HG03045 (cell line): ENCODE measurements at regions not wholly inside any gene's neighbourhood (a gene's known extent, or its start where the extent isn't known, plus 50 kb on each side); places are given as distances from the start of the nearest gene placed in this dataset.

Experiments
- ATAC-seq: cut with Tn5 transposase; IDR thresholded peaks from one replicate; pipeline ENCODE4 v1.9.1; 2021; ENCODE audit warnings: mild to moderate bottlenecking, moderate library complexity; ENCODE audit not compliant: unreplicated experiment

DNA sequence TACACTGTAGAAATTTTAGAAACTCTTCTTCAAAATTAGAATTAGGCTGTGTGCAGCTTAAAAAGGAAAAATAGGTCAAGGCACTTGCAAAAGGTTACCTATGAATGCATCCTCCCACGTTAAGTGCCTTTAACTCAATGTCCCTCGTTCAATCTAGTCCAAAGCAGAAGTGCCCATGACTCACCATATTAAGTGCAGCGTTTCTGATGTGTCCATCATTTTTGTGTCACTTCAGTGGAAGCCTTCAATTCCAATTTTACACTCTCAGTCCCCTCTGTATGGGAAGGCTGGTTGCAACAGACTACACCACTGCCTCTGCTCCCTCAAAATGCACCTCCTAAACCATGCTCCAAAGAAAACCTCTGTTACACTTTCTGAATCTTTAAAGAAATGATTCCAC lies 53.4 kb downstream of the FOXB1 start:
- no peak for ATAC-seq

DNA sequence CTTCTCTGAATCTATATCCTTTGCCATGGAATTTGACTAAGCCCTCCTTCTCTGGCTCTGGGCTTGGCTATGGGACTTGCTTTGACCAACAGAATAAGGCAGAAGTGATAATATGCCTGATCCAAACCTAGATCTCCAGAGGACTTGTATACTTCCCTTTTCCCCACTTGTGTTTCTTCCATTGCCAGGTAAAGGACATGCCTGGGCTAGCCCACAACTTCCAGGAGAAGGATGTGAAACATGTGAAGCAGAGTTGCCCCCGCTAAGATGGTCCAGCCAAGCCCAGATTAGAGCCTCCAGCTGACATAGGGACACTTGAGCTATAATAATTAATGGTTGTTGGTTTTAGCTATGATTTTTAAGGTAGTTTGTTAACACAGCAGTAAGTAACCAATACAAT lies 55.1 kb downstream of the FOXB1 start:
- no peak for ATAC-seq

DNA sequence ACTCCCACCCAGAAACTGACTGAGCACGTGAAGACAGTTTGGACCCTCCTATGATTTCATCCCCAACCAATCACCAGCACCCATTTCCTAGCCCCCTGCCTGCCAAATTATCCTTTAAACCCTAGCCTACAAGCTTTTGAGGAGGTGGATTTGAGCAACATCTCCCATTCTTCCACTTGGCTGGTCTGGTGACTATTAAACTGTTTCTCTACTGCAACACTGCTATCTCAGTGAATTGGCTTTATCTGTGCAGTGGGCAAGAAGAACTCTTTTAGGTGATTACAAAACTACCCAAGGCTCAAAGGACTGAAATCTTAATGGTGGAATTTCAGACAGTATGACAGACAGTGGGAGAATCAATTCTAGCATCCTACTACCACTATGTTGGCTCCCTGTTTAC lies 57.6 kb downstream of the FOXB1 start:
- ATAC-seq: no peak

DNA sequence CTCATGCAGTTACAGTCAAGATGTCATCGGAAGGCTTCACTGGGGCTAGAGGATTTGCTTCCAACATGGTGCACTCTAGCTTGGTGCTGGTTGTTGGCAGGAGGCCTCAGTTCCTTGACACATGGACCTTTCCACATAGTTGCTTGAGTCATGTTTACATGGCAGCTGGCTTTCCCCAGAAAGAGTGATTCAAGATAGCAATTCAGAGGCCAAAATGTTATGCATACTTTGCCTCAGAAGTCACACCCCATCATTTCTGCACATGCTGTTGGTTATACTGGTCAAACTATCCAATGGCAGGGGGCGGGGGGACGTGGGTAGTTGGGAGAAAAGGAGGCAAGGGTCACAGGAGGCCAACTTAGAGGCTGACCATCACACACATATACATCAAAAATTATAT lies 58.7 kb downstream of the FOXB1 start:
- ATAC-seq: no peak

DNA sequence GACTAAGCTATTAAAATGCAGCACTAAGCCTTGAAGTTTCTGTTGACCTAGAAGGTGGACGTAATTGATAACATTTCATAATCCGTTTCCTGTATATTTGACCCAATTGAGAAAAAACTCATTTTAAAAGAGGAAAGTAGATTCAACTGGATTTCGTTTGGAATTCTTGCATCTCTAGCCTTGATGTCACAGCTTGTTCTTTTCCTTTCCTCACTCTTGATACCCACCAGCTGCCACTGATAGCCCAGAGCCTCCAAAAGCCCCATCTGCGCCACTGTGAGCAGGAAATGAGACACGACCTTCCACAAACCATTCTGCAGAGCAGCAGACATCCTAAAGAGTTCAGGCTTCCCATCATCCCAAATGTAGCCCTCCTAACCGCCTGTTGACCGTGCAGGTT lies 61.8 kb downstream of the FOXB1 start:
- ATAC-seq: no peak

DNA sequence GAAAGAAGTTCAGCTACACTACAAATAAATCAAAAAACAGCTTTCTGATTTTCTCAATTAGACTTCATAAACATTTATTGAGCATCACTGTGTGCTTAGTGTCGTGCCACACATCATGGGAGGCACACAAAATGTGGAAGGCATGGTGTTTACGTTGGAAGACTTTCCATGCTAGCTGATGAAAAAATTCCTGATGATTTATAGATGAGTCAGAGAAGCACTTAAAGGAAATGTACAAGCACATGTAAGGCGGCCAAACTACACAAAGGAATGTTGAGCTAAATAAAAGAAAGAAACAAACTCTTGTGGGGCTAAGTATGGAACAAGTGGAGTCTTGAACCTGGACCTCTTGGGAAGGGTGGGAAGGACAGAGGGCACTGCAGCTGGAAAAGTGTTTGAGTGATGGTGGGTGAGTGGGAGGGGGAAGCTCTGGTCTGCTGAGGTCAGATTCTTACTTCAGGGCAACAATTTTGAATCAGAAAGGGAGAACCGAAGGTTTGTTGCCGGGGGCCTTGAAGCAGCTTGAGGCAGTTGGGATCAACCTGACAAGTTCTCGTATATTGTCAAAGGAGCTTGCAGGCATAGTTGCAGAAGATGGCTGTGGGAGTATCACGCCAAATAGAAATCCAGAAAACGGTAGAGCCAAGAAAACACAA lies 66.9 kb downstream of the FOXB1 start:
- ATAC-seq: no peak

DNA sequence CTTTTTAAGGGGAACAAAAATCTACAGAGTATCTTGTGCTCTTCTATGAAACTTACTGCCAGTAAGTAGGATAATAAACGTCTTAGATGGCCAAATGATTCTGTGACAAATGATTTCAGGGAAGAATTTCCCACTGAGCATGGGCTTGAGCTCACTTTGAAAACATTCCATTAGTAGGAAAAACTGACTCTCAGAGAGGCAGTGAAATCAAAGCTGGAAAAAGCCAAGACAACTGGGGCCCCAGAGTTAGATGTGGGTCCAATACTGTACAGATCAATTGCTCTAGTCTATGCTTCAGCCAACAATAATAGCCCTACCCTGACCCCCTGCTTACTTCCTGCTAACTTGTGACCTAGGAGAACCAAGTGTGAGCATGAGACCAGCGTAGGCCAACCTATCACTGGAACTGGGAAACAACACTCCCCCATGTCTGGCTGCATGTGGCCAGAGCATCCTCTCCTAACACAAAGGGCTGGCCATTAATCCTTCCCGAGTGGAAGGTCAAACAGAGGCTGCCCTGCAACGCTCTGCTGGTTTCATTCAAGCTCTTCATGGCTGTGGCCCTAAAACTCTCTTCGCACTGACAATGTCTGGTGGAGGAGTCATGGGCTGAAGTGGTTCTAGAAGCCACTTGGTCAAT lies 68.8 kb downstream of the FOXB1 start:
- no peak for ATAC-seq

DNA sequence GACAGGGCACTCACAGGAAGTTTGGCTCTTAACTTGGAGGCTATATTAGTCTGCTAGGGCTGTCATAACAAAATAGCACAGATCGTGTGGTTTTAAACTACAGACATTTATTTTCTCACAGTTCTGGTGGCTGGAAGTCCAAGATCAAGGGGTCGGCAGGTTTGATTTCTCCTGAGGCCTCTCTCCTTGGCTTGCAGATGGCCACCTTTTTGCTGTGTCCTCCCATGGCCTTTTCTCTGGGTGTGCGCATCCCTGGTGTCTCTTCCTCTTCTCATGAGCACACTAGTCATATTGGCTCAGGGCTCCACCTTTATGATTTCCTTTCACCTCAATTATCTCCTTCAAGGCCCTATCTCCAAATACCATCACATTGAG lies 69.3 kb downstream of the FOXB1 start:
- no peak for ATAC-seq

DNA sequence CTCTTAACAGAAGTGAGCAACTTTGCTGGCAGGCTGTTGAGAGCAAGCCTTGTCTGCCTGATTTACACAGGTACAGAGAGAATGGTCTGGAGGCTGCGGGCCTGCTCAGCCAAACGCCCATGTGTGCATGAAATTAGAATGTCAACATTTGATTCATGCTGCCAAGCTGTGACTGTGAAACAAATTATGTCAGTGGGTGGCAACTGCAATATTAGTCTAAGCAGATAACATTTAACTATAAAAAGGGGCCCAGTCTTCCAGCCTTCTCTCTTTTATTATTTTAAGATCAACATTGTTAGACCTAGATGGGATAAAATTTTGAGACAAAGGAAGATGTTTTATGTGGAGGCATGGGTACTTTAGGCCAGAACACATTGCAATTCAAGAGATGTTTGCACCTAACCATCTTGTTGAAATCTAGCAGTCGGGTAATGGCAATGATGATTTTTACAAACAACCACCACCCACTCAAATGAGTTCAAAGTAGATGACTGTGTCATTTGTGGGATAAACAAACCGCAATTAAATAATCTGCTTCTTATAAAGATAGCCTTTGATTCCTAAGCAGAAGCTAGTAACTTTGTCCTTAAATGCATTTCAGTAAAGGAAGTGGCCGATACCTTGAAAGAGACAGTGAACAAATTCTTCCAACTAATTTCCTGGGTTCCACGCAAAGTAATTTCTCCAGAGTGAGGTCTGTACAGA lies 70.2 kb downstream of the FOXB1 start:
- ATAC-seq: no peak

DNA sequence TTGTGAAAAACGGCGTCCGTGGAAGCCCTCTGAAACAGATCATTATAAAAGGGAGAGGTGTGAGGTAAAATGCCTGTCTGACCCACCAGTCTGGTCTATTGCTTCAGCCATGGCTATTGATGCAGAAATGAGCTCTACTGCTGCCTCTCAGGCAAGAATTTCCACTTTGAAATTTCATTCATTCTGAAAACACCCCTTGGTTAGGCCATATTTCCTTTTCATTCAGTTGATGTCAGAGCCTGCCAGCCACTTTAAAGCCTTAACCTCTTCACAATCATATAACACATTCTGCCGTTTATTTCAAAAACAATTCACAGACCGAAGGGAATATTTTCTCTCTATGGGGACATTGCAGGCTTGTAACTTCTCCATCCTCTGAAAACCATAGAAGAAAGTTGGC lies 71.9 kb downstream of the FOXB1 start:
- no peak for ATAC-seq

DNA sequence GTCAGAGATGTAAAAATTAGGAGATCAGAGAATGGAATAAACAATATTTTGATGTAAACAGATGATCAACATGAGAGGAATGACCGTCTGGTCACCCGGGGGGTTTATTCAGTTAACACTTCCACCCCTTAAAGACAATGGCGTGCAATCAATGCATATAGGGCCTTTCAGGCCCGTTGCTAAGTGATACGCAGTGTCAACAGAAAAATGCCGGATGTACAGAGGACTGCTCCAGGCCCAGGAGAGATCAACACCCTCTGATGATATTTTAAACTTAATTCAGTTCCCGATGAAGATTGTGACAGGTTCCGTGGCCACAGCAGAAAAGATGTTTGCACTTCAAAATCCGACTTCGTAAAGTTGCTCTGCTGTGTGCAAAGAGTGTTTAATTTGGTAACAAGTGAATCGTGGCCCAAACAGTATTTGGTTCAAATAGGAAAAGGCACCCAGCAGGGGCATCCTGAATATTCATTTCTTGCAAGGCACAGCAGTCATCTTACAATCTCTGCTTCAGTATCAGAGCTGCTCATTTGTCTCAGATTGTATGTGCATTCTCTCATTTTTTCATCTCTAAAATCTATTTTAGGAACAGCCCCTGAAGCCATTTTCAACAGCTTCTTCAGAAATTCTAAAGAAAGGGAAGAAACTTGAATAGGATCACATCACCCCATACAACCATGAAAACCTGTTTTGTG lies 72.6 kb downstream of the FOXB1 start:
- ATAC-seq: no peak

DNA sequence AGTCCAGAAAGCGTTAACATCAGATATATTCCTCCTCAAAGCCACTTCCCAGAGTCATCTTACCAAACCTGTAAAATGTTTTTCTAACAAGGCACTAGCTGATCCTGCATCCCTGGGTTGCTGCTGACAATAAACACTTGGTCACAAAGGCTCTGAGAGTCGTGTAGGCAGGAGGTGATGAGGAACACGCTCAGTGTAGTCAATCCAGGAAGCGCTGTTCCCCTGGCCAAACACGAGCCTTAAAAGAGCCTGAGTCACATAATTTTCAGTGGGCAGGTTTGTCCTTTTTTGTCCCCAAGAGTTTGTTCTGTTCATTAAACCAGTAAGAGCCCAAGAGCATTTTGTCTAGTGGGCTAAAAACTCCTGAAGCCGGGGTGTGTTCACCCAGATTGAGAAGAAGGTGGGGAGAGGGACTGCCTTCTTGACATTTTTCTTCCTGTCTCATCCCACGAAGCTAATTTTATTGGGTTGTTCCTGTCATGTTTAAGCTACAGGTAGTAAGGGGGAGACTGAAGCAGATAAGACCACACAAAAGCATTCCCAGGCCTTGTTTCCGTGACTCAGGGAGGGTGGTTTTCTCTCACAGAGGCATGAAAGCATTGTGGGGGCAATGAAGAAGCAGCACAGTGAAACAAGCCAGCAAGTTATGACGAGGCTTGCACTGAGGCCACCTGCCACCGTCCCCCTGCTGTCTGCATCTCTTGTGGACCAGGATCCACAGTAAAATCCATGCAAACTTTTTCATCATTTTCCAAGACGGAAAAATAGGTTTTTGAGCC lies 73.7 kb downstream of the FOXB1 start:
- no peak for ATAC-seq

DNA sequence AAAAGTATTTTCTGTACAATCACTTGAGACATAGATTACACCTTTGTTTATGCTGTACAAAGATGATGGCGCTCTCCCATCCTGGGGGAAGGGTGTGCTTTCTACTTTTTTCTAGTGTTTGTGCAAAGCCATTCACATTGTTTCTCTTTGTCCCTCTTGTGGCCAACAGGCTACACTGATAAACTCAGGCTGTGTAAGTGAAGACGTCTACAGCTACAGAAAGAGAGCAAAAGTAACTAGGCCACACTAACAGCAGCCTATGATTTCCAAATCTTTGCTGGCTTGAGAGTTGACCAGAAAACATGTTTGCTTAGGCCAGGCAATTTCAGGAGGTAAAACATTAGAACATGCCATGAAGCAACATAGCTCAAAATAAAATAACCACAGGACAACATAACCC lies 75.1 kb downstream of the FOXB1 start:
- ATAC-seq: no peak

DNA sequence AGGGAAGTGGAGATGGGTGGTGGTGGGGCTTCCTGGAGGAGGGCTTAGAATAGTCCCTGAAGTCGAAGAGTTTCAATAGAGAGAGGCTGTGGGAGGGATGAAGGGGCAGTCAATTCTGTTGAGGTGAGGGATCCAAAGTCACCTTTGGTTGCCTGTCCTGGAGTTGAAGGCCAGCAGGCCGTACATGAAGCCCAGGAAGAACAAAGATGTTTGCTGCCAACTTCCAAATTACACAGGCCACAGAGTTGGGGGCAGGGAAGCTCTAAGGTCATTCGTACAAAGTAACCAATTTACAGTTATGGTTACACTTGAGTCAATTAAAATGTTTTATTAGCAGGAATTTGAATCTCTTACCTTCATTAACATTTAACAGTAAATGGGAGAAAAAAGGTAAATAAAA lies 77.9 kb downstream of the FOXB1 start:
- ATAC-seq: no peak

DNA sequence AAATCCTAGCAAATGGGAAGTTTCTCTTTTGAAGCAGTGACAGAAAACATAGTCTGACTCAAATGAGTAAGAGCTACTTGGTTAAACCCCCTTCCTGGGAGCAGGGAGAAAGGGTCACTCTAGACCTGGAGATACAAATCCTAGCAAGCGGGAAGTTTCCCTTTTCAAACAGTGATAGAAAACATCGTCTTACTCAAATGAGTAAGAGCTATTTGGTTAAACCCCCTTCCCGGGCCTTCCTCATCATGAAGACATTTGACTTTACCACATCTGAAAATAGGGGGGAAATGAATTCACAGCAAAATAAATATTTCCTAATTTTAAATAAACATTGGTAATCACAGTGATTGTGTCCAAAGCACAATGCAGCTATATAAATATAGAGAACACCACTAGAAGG lies 79.2 kb downstream of the FOXB1 start:
- ATAC-seq: no peak

DNA sequence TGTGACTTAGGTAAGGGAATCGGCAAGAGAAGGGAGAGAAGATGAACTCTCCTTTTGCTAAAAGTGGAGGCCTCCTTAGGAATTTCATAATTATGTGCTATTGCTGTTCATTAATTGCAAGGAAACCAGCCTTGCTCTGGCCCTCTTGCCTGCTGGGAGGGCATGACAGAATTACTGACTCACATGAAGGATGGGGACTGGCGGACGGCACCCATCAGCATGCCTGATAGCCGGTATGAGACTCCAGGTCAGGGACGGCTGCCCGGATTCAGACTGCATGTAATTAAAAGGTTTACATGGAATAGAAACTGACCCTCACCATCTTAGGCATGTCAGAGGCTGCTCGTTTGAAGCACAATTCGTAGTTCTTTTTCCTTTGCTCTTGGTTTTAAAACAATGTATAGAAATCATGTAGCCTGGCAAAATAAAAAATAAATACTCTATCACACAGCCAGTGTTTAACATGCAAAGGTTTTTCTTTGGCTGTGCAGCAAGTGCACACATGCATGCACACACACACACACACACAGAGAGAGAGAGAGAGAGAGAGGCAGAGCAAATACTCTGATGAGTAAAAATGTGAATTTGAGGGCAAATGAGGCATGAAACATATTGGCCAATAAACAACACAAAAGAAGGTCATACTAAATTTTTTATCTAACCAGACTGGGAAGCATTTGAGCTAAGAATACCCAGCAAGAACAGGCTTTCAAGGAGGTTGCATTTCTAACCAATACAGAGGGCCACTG lies 82.7 kb downstream of the FOXB1 start:
- no peak for ATAC-seq

DNA sequence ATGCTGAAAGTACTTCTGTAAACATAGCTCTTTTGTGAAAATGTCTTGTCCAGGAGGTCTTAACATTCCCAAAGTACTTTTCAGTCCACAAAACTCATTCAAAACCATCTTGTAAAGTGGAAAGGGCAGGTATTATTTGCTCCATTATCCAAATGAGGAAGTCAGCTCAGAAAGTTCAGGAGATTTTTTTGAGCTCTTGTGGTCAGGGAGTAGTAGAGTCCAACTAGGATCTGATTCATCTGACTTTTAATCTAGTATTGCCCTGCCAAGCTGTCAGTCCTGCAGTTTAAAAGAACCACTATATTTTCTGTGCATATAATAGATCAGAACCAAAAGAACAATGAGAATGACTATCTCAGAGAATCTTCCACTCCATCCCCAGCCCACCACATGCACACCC lies 83.5 kb downstream of the FOXB1 start:
- ATAC-seq: no peak

DNA sequence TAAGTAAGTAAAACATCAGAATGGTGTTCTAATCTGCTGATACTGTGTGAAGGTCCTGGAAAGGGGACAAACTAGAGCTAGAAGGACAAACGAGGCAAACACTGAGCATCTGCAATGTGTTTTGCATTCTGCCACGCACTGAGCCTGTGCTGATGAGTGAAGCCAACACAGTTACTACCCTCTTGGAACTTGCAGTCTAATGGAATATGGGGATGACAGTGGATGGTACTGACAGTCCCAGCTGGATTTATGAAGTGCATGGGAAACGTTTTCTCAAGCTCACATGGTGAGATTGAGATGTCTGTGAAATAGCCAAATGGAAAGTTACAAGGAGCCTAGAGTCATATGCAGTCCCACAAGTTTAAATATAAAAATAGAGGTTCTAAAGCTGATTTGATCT lies 86.6 kb downstream of the FOXB1 start:
- no peak for ATAC-seq

DNA sequence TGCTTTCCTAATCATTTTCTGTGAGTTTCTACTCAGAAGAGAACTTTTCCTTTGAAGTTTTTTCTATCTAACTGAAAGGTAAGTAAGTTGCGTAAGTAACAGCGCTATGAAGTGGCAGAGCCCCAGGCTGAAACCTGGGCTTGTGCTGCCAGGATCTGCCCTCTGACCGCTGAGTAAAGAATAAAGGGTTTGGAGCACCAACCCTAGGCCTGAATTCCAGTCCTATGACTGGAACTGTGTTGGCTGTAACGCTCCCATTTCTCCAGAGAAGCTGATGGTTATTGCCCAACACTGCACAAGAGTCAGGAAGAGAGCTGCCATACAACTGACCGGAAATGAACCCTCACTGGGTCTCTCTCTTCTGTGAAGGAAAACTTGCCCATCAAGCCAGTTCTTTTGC lies 87.0 kb downstream of the FOXB1 start:
- ATAC-seq: no peak

DNA sequence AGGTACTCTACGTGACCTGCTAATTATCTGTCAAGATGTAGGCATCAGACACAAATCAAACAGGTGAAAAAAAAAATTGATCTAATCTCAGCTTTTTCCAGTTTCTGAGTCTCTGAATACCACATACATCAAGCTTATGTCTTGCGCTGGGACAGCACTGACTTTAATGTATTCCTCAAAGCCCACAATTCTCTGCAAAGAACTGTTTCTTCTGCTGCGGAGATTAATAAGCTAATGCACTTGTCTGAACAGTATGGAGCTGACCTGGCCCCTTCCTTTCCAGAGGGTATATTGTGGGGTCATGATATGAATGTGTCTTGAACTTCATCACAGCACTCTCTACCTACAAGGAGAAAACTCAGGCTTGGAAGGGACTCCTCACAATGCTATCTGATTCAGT lies 87.8 kb downstream of the FOXB1 start:
- no peak for ATAC-seq
